ENCODE measurements at regions not wholly inside any gene's neighbourhood (a gene's known extent, or its start where the extent isn't known, plus 50 kb on each side); places are given as distances from the start of the nearest gene placed in this dataset.

DNA sequence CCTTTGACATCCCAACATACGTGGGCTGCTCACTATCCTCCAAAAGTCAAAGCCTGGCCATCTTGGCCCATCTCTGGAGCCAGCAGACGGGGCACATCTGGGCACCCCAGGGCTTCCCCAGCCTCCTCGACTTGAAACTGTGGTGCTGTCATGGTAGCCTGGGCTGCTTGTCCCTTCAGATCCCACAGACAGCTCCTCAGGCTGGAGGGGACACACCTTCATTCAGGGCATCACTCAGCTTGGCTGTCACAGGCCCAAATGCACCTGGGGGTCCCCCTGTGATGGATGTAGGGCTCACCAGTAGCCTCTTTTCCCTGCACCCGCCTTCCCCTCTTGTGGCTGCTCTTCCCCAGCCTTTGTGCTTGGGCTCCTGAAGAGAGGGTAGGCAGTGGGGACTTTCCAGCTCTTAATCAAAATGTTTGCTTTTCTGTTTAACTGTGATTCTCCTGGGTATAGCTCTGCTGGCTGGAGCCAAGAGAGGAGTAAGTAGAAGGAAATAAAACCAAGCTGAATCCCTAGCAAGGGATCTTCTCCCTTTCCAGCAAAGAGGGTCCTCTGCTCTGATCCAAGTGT, 92.3 kb downstream of the GYPC start:
- no peak for ATAC-seq

DNA sequence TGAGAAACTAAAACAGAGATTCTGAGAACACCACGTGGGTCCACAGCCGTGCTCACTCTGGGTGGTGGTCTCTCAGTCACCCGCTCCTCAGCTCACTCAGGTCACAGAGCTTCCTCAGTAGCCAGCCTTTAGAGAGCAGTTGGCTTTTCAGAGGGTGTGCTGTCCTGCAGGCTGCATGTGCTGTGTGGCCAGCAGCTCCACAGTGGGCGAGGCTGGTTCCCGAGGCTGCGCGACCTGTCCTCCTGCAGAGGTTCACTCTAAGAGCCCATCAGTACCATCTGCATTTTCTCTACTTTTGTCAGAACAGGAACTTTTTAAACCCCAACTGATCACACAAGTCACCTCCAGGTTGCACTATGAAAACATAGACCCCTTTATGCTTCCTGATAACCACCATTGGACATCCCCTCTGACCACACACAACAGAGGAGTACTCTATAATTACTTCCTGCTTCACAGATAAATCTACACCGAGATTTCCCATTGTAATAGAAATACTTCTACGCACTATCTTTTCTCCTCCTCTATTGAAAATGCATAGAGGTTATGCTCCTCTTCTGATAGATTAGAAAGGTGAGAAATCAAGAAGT, 93.1 kb downstream of the GYPC start:
- no peak for ATAC-seq

DNA sequence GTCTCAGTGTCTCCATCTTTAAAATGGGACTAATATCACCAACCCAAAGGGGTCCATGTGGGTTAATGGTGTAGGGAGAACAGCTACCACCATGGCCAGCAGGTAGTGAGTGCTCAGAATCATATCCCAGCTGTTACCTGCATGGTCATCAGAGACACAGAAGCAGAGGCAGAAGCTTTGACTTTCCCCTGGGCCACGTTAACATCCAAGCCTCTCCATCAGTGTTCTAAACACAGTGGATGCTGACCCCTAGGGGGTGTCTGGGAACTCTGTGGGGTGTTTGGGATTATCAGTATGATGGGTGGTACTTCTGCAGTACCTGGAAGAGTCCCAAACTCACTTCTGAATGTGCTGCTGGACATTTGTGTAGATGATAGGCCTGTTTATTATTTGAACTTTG, 93.6 kb downstream of the GYPC start:
- no peak for ATAC-seq

DNA sequence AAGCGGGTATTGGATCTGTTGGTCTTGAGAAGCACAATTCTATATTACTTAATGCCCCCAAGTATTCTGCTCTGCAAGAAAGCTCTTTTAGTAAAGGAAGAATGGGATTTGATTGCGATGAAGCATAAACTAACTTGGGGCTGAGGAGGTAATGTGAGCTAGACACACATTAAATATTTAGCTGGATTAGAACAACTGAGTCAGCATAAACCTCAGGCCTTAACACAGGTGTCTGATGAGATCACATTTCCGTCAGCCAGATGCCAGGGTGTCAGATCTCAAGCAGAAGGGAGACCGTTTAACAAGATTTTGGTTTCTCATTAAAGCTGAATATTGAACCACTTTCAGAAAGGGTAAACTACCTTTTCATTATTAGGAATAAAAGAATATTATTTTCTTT, 94.5 kb downstream of the GYPC start:
- no peak for ATAC-seq

DNA sequence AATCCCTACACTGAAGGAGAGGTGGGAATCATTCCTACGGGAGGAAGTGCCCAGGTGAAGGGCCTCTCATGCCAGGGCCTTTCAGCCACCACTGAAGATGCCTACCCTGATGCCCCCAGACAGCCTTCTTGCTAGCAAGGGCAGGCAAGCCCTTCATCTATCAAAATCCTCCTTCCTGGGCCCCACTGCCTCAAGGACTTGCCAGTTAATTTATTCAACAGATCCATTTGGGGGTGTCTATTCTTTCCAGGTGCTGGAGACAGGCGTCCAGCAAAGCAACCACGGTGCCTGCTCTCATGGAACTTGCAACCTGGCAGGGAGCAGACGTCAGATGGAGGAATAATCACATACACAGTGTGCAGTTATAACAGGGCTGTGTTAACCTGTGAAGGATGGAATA, 95.5 kb downstream of the GYPC start:
- ATAC-seq: no peak

DNA sequence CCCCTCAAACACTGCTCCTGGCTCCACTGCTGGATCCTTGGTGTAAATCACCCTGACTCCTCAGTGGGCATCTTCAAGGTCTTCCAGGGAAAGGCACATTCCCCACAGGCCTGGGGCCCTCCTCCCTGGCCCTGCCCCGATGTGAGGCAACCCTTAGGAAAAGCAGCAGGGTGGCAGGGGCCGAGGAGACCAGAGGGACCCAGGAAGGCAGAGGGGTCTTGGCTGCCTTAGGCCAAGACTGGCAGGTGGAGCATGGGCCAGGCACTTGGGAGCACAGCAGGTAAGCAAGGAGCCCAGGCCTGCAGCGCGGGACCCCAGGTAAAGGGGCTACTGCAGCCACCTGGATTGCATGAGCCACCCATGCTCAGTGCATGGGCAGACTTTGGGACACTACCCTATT, 96.9 kb downstream of the GYPC start:
- no peak for ATAC-seq

DNA sequence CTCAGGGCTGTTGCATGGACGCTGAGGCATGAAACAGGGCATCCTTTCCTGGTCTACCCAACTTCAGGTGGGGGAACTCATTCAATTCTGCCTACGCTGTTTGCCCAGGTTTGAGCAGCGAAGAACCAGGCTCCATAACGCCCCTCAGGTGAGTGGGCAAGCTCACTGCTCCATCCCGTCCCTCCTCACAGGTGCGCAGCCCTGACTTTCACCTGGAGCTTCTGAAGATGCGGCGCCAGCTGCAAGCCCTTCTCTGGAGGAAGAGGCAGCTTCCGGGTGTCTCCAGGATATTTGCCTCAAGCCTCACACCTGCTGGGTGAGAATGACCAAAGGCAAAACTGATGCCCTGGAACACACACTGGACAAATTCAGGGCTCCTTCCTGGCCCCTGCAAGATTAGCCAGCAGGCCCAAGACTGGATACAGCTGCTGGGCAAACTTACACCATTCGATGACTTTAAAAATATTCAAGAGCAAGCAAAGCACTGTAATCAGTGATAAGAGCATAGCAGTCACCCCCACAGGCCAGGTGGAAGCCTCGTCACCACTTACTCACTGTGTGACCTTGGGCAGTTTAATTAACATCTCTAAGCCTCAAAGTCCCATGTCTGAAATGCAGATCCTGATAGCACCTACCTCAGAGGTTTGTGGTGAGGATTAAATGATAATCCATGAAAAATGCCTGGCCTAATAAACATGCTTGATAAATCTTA, 97.7 kb downstream of the GYPC start:
- ATAC-seq: no peak

DNA sequence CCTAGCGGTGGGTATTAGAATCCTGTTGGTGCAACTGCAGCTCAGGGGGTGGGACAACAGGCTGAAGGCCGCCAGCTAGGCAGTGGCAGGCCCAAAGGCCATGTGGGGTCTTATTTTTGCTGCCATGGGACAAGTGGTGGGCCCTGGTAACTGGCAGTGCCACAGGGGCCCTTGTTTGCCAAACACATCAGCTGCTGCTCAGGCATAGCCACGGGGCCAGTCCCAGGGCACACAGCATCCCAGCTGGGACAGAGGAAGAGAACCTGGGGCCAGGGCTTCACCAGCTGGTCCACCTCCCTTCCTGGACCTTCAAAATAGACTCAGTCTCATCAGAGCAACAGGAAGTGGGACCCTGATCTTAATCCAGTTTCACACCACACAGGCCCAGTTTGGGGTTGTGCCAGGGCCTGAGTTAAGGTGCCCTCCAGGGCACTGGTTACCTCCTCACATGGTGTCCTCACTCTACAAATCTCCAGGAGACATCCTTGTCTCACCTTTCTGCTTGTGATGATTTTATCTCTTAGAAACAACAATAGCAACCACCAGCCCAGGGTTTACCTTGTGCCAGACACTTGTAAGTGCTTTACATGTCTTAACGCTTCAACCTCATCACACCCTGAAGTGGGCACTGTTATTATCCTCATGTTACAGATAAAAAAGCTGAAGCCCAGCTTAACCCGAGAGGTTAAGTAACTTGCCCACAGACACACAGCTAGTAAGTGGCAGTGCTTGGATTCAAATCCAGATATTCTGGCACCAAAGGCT, 98.5 kb downstream of the GYPC start:
- ATAC-seq: no peak

DNA sequence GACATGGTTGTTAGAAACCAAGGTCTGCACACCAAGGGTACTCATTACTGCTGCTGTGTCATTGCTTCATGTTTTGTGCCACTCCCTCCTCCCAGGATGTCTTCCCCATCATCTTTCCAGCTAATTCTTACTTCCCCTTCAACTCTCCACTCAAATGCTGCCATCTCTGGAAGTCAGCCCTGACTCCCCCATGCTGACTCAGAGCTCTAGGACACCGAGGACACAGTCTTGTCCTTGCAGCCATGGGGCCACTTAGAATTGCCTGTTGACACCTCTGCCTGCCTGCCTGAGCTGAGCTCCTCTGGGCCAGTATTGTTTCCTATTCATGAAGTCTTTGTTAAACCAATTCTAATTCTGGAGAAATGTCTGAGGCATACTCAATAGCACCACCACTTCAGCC, 100.2 kb downstream of the GYPC start:
- ATAC-seq: no peak

DNA sequence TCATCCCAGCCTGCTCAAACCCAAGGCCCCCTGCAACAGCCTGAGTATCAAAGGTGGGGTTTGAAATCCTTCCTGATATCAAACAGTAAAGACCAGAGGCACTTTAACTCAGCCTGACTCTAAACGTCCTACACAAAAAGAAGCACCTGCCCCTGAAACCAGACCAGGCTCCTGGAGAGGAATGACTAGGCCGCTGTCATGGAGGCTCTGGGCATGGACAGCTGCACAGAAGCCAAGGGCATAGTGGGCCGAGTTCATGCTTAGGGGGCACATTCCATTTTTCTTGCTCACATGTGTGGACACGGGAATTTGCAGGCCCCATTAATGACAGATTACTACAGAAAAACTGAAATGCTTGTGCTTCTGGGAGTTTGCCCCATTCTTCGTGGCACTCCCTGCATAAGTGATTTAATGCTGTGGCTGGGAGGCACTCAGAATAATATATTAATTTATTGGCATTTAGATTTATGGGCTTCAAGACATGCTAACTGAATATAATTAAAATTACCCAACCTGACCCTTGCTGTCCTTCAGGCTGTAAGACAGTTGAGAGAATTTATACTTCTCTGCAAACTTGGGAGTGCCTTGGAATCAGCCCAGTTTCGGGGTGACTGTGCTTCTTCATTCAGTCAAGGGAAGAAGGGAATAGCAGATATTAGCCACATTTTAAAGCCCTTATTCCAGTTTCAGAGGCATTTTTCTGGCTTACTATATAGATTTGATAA, 105.5 kb downstream of the GYPC start:
- no peak for ATAC-seq

DNA sequence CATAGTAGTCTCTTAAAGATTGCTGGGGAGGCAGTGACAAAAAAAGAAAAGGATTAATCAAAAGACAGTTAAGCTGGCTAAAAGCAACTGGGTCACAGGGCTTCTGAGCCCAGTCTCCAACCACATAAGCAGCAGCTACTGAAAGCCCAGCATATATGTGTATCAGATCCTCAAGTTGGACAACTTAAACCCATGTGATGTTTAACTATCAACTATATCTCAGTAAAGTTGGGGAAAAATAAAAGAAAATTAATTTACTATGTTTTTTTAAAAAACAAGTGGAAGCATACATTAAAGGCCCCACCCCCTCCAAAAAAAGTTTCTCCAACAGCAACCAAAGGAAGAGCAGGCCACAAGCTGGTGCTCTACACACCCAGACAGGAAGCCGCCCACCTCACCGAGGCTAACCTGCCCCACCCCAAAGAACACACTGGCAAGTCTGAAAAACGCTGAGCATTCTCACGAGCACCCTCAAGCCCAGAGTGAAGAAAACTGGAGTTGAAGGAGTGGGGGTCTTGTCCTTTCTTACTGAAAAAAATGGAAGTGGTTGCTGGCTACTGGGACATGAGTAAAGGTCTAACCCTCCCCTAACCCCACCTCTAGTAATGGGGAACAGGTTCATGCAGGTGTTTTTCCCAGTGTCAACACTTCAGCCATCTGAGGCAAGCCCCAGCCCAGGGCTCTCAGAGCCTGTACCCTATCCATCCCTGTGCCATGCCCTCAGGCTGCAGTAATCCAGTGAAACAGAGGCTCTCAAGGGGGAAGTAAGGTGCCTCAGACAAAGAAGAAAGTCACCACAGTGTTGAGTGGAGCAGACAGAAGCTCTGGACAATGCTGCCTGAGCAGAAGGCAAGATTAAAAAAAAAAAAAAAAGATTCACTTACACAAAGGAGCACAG, 106.3 kb downstream of the GYPC start:
- ATAC-seq: no peak

DNA sequence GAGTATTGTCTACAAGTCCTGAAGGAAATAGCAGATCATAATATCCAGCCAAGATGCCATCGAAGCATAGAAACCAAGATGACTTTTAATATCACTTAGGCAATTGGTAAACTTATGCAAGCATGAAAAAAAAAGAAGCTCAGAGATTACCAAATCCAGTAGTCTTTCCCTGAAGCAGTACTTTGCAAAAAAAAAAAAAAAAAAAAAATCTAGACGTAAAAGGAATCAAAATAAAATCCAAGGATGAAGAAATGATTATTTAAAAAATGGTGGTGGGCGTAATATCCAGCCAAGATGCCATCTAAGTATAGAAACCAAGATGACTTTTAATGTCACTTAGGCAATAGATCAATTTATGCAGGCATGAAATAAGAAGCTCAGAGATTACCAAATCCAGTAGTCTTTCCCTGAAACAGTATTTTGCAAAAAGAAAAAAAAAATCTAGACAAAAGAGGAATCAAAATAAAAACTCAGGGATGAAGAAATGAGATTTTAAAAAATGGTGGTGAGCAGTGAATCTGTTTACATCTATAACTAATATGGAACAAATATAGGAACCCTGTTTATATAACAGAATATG, 108.8 kb downstream of the GYPC start:
- no peak for ATAC-seq

DNA sequence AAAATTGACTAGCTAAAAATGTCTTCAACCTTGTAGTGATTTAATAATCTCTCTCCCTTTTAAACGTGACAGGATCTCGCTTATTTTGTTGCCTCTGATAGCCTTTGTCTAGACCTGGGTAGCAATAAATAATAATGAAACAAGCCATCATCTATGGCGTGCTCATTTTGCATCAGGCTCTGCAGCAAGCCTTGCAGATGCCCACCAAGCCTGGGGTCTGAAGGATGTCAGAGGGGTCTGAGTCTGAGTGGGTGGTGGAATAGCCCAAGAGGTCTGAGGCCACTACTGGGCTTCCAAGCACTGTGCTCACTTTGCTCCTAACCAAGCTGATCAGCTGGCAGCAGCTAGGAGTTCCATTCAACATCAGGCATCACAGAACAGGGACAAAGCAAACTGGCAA, 109.4 kb downstream of the GYPC start:
- ATAC-seq: no peak

DNA sequence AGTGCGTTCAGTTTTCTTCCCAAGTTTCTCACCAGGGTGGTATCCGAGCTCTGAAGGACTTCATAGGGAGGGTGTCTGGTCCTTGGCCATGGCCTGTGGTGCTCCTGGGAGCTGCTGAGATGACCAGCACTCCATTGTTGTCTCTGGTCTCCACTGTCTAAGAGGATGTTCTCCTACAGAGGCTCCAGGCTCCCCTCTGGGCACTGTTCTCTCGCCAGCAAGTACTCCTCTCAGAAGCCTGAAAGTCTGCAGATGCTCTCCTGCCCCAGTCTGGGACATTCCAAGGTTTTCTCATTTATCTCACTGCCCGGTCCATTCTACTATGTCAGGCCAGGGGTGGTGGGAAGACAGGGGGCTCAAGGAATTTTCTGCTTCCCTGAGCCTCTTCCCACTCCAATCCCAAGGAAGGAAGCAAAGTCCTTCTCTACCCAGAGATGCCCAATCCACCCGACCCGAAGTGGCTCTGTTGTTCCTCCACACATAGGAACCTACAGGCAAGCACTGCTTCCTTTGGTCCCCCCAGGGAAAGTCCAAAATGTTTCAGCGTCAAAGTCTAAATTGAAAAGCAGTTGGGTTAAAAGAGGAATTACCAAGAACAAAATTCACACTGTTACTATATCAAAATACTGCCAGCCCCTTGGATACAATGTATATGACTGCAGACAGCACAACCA, 110.5 kb downstream of the GYPC start:
- no peak for ATAC-seq

DNA sequence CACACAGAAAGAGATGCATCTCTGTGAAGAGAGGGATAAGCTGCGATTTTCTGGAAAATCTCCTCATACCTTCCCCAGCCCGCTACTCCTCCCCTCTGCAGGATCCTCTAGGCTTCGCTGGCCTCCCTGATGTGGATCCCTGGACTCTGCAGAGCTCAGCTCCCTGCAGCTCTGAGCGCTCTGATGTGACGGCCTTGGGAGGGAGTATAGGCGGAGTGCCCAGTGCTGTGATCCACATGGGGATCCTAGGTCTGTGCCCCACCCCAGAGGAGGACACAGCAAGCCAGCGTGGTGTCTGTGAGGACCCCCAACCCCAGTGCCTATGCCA, 111.0 kb downstream of the GYPC start:
- ATAC-seq: no peak

DNA sequence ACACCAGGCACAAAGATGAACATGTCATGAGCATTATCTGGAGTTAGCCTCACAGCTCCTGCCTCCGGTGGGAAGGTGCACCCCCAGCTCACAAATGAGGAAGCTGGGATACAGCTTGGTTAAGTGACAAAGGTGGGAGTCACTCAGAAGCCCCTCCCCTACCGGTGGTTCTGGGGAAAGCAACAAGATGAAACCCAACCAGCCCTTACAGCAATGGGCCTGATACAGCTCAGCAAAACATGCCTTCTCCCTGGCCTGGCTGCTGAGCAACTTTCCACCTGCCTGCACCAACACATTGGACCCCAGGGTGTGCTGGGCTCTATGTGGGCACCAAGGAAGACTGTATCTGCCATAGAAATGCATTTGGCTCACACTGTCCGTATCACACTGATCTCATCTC, 113.2 kb downstream of the GYPC start:
- ATAC-seq: no peak

DNA sequence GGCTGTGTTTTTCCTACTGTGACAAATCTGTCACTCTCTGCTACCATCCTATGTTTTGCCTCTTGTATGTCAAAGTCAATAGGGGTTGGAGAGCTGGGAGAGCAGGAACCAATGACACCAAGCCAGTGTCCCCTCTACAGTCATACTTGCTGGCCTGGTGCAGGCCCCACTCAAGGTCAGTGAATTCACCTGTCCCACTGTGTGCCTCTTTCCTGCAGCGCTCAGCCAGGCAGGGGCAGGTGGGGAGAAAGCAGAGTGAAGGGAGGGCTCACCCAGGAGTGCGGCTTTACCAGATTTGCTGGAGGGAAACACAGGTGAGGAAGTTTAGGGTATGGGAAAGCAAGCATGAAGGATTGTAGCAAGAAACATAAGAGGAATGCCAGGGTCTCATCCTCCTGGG, 114.5 kb downstream of the GYPC start:
- no peak for ATAC-seq

DNA sequence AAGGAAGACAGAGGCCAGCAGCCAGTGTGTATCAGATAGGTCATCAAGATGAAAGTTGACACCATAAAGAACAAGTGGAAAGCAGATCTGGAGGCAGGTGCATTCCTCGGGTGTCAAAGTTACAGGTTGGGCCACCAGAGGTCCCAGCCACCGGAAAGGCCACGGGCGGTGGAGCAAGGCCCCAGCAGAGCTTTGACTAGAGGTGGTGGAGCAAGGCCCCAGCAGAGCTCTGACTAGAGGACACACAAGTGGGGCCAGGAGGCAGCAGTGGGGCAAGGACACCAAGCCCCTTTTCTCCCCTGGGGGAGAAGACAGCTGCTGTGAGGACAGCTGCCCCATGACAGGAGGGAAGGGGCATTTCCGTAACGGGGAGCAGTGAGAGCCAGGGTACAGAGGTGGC, 115.1 kb downstream of the GYPC start:
- ATAC-seq: no peak

DNA sequence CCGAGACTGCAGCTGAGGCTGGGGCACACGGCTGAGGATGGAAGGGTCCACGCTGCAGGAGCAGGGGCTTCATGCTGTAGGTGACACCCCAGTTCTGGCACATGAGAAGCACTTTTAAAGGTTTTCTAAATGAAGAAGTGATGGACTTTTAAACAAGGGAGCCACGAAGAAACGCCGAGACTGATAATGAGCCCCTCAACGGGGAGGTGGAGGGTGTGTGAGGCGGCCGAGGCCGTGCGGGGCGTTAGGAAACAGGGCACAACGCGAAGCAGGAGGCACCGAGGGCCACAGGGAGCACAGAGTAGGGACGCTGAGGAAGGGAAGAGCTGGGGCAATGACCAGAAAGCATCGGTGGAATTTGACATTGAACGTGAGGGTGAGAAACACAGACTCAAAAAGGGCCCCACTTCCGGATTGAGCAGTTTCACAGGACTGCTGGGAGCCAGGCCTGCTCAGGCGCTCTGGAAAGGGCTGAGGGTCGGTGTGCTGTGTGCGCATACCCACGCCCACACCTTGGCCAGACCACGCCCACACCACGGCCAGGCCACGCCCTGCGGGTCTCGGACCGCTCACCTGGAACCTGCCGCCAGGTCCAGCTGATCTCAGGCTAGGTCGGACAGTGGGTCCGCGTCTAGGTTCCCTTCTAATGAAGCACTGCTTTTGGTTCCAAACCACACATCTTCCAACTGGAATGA, 115.7 kb downstream of the GYPC start:
- ATAC-seq: no peak

DNA sequence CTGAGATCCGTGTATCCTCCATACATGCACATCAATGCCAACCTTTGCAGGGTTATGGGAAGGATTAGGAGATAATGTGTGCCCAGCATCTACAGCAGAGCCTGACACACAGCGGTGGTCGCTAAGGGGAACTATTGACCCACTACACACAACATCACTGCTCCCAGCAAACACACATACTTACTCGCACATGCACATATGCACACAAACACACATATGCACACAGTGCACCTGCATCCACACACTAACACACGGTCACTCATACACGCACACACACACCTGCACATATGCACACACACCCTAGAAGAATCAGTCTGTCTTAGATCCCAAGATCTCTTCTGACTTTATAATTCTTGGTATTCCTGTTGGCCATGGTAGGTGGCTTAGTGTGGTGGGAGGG, 118.3 kb downstream of the GYPC start:
- ATAC-seq: no peak

DNA sequence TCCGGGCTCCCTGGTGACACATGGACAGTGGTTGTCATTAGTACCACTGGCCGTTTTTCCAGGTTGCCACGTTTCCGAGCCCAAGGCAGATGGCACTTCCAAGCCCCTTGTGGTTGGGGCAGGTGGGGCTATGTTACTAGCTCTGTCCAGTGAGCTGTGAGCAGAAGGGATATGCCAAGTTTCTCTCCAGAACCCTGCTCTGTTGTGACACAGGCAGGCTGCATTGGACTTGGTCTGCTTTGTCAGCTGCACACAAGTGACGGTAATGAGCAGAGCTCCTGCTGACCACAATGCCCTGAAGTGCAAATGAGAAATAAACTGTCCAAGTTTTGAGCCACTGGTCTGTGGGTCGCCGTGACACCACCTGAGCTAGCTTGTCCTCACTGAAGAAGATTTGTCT, 118.8 kb downstream of the GYPC start:
- no peak for ATAC-seq

Data from activated CD4-positive, CD25-positive, alpha-beta regulatory T cell treated with anti-CD3 and anti-CD28 coated beads, Interleukin-2, amount 50 U/mL, for 24 hours (primary cell).